Thyroid gland (tissue), 4 donors: ENCODE measurements at regions not wholly inside any gene's neighbourhood (a gene's known extent, or its start where the extent isn't known, plus 50 kb on each side); places are given as distances from the start of the nearest gene placed in this dataset.

ENCODE experiments used
- CTCF ChIP-seq, 6 experiments: fragments of 200-600 bp in 3 of 6; fragments of 450-650 bp in 3 of 6; sonication (generic) in 3 of 6; IDR thresholded peaks; one replicate each; pipeline ENCODE4 v1.5.1; 2016 to 2019; ENCODE audit warnings: antibody characterized with exemption in 6 of 6, mild to moderate bottlenecking in 2 of 6, inconsistent platforms in 1 of 6, moderate library complexity in 1 of 6
- POLR2A ChIP-seq, 2 donors: fragments of 450-650 bp; IDR thresholded peaks; one replicate each; pipeline ENCODE4 v1.6.1; 2017; ENCODE audit warnings: antibody characterized with exemption in 2 of 2, mild to moderate bottlenecking in 2 of 2, moderate library complexity in 1 of 2

- TF ChIP-seq CTCF (IDR thresholded peaks at IDR 0.05) (no peak), POLR2A (IDR thresholded peaks at IDR 0.05) (no peak)
Measured at GRCh38 chr10:56782503-56782902, 421.4 kb upstream of the ZWINT start.
